ENCODE measurements at regions not wholly inside any gene's neighbourhood (a gene's known extent, or its start where the extent isn't known, plus 50 kb on each side); places are given as distances from the start of the nearest gene placed in this dataset.

DNA sequence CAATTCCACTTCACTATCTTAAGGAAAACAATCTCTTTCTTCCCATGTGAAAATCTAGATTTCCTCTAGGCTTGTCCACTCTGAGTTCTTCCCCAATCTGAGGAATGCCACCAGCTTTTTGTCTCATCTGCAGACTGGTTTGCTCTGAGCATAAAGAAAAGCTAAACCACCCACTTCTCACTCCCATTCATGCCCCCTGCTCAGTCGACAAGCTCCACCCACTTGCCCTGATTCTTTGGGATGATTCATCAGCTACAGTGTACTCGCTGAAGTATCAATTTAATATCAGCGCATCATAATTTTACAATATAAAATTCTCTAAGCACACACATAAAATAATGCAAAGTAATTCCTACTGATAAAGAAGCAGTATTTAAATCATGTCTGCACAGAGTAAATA, 209.1 kb downstream of the GRIN2B start:
- TF ChIP-seq, protein P1, sequence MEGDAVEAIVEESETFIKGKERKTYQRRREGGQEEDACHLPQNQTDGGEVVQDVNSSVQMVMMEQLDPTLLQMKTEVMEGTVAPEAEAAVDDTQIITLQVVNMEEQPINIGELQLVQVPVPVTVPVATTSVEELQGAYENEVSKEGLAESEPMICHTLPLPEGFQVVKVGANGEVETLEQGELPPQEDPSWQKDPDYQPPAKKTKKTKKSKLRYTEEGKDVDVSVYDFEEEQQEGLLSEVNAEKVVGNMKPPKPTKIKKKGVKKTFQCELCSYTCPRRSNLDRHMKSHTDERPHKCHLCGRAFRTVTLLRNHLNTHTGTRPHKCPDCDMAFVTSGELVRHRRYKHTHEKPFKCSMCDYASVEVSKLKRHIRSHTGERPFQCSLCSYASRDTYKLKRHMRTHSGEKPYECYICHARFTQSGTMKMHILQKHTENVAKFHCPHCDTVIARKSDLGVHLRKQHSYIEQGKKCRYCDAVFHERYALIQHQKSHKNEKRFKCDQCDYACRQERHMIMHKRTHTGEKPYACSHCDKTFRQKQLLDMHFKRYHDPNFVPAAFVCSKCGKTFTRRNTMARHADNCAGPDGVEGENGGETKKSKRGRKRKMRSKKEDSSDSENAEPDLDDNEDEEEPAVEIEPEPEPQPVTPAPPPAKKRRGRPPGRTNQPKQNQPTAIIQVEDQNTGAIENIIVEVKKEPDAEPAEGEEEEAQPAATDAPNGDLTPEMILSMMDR (IDR thresholded peaks at IDR 0.05; ENCODE audit: poor library complexity): no peak
- TF ChIP-seq EZH2 (IDR thresholded peaks at IDR 0.05; ENCODE audit: borderline replicate concordance) (no peak), EZH2phosphoT487 (IDR thresholded peaks at IDR 0.05; ENCODE audit: low read depth, severe bottlenecking, unreplicated experiment) (no peak)
